HG03439 (cell line): ENCODE measurements at regions not wholly inside any gene's neighbourhood (a gene's known extent, or its start where the extent isn't known, plus 50 kb on each side); places are given as distances from the start of the nearest gene placed in this dataset.
A peak's percentile ranks its signal among the peaks of the same experiment; 100 is the strongest.

Experiments
- ATAC-seq: cut with Tn5 transposase; IDR thresholded peaks from one replicate; pipeline ENCODE4 v1.9.1; 2021; ENCODE audit warnings: mild to moderate bottlenecking, moderate library complexity; ENCODE audit not compliant: unreplicated experiment

DNA sequence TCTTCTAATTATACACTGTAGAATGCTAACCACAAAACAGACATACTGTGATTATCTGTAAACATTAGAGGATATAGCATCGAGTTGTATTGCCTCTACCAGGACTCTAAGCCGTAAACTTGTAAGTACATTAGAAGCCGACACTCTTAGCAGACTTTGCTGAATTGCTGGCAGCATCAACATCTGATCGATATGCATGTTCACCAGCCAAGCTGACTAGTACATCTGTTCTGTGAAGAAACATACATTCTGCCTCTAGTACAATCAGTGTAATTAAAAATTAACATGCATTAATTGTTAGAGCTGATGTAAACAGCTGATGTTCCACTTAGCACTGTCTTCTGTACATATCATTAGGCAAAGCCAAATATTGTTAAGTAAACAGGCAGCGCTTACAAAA is 502.2 kb downstream of the NR4A2 start:
- ATAC-seq: no peak

DNA sequence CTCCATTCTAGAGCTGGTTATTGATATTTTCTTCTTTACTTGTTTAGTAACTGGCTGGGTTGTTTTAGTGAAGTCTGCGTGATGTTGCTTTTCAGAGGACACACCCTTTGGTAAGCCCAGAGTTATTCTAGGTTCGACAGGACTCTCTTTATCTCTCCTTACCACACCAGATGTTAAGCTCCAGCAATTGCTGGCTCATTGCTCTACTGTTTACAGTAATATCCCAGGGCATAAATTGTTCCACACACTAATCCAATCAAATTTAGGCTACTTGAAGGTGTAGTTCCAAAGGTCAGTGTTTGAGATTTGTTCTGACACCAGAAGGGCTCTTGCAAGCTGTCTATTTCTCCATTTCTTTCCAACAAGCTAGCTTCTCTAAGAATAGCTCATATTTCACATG is 506.6 kb downstream of the NR4A2 start:
- ATAC-seq: no peak

DNA sequence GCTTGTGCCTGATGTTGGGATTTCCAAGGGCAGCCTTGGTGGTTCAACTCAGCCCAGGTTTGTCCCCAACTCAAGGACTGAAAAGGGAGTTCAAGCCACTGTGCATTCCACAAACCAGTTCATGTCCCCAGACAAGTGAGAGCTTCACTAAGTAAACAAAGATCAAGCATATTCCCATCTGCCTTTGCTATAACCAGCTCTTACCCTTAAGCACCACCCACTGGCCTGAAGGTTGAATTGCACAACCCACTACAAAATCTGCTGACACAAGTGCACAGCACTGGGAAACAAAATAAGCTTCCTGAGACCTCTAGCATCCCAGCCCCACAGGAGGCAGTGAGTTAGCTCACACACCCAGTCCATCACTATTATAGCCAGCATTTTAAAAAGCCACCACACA is 516.7 kb downstream of the NR4A2 start:
- peak; percentile 92 for ATAC-seq

DNA sequence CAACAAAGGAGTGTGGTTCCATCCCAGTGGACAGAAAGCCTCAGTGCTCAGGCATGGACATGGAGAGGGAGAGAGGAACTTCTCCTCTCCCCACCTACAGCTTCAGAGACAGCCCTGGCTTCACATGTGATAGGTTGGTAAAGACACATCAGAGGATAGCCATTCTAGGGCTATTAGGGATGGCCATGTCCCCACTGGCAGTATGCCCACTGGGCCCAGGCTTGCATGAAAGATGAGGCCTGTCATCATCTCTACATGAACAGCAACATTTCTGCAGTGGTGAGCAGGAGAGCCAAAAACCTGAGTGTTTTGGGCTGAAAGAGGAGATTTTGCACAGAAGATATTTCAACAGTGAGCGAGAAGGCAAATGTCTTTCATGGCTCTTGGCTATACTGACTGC is 517.2 kb downstream of the NR4A2 start:
- no peak for ATAC-seq

DNA sequence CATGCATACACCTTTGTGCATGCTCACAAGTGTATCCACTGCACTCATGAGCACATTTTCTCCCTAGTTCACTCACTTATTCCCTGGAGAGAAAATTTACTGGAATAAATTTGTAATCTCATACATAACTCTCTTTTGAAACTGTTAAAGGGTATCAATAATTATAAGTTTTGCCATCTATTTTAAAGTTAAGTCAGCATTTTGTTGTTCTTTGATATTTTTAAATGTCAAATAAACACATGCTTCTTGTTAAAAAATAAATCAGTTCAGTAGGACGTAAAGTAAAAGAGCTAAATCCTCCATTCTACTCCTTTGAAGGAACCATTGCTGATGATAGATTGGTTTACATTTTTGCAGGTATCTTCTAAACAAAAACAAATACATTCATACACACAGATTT is 522.1 kb downstream of the NR4A2 start:
- no peak for ATAC-seq

DNA sequence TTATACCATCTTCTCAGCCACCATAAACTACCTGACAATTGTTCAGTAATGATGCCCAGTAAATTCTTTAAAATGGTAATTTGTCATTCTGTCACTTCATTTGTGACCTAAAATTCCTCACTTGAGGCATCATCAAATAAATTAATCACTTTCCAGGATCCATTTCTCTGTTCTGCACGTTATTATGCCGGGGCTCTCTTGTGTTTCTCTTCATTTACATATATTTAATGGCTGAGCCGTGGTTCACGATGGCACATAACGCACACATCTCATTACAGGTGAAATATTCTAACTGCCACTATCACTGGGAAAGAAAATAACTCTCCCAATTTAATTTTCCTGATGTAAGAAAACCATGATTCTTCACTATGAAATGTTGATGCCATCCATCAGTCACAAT is 529.6 kb downstream of the NR4A2 start:
- no peak for ATAC-seq

DNA sequence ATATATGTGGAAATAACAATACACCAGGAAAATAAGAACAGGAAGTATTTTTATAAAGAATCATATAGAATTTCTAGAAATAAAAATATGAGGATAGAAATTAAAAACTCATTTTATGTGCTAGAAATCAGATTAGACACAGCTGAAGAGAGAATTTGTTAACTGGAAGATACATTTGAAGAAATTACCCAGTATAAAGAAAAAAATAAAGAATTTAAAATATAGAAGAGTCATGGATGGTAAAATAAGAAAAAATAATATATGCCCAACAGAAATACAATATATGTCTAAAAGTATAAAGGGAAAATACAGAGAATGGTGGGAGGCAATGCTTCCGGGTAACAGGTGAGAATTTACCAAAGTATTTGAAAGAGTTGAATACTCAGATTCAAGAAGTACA is 539.9 kb downstream of the NR4A2 start:
- ATAC-seq: no peak

DNA sequence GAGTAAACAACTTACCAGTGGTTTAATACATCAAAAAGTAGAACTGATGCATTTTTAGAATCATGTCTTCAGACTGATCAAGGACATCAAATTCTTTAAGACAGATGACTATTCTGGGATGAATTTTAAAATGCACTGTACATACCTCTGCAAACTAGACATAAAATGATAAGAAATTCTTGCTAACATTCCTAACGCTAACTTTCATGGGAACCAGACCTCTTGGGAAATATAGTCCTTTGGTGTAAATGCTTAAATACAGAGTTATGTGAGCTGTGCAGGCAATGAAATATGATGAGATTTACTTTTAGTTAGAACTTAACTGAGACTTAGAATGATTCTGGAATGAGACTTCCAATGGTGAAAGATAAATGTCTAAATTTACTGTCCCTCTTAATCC is 562.0 kb downstream of the NR4A2 start:
- ATAC-seq: no peak

DNA sequence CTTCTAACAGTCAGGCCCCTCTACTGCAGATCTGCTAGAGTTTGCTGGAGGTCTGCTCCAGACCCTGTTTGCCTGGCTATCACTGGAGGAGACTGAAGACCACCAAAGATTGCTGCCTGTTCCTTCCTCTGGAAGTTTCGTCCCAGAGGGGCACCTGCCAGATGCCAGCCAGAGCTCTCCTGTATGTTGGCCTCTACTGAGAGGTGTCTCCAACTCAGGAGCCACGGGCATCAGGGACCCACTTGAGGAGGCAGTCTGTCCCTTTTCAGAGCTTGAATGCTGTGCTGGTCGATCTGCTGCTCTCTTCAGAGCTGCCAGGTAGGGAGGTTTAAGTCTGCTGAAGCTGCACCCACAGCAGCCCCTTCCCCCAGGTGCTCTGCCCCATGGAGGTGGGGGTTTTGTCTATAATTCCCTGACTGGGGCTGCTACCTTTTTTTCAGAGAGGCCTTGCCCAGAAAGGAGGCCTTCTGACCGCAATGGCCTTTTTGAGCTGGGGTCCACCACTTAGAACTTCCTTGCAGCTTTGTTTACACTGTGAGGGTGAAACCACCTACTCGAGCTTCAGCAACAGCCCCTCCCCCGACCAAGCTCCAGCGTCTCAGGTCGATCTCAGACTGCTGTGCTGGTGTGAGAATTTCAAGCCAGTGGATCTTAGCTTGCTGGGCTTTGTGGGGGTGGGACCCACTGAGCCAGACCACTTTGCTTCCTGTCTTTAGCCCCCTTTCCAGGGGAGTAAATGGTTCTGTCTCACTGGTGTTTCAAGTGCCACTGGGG is 566.0 kb downstream of the NR4A2 start:
- no peak for ATAC-seq

DNA sequence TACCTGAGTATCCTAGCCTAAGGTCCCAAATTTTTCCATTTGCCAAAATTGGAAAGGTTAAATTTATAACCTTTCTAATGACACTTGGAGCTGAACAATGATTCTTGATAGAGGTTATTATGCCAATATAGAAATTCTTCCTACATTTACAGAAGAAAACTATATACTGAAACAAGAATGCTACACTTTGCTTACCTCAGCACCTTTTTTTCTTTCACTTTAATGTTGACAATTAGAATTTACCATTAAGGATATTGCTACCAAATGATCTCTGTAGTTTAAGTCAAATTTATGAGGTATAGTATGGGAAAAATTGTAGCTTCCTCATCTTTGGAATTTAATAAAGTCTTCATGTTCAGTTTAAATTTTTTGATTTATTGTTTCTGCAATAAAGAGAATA is 577.0 kb downstream of the NR4A2 start:
- ATAC-seq: no peak

DNA sequence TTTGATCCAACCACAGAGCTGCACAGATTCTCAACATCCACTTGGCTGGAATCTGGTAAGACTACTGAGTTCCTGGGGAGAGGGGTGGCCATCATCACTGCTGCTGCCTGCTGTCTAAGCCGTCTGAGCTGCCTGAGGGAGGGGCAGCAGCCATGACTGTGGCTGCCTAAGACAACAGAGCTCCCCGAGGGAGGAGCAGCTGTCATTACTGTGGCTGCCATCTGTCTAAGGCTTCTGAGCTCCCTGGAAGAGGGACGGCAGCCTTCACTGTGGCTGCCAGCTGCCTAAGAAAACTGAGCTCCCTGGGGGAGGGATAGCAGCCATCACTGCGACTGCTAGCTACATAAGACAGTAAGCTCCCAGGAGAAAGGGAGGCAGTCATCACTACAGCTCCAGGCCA is 584.4 kb downstream of the NR4A2 start:
- no peak for ATAC-seq

DNA sequence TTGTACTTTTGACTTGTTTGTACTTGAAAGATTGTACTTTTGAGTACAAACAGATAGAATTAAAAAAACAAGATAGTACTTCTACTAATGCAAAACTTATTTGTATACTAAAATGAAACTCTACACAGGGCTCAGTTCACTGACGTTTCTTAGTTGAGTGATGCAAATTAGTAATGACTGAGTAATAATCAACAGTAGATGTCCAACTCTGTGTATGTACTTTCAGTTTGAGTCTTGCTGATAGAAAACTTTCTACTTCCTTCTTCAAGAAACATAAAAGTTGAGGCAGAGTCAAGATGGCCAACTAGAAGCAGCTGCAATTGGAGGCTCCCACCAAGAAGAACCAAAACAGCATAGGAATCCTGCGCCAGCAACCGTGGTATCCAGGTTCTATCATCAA is 585.0 kb downstream of the NR4A2 start:
- no peak for ATAC-seq

DNA sequence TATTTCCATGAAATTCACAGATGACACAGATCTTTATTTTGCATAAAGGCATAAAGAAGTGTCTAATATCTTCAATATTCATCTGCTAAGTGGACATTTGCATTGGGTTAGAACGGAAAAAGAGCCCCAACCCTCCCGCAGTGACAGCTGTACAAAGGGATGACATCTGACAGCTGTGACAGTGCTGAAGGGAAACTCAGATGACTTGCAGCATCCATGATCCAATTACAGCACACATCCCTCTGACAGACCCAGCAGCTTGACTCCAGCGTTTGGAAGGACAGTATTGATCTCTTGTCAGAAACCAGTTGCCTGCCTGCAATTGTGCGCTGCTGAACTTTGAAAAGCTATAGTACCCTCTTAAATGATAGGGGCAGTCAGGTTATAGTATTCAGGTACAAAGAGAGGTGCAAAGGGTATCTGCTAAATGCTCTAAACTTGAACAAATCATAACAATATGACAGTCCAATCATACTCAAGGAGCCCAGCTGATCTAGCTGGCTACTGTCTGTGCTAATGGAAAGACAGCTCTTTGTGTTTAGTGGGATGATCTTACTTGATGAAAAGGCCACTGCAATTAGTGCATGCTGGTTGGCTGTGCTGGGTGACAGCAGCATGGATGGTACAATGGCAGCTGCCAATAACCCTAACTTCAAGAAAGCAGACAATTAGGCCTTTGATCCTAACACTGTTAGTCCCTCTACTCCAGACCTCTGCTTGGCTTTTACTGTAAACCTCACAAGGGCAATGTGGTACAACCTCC is 599.2 kb downstream of the NR4A2 start:
- ATAC-seq: no peak

DNA sequence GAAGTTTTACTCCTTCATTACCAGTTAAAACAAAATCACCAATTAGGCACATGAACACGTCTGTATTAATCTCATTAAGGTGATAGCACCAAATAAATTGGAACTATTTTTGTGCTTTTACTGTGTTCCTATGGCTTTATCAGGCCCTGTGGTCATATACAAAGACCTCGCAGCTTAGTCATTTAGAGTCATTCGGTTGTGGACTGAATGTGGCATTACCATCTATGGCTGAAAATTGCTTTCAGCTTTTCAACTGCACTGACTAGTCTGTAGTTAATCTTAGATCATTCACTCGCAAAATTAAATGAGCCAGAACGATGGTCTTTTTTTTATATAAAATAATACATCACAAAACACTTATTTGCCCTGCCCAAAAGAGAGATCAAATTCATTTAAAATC is 601.7 kb downstream of the NR4A2 start:
- no peak for ATAC-seq

DNA sequence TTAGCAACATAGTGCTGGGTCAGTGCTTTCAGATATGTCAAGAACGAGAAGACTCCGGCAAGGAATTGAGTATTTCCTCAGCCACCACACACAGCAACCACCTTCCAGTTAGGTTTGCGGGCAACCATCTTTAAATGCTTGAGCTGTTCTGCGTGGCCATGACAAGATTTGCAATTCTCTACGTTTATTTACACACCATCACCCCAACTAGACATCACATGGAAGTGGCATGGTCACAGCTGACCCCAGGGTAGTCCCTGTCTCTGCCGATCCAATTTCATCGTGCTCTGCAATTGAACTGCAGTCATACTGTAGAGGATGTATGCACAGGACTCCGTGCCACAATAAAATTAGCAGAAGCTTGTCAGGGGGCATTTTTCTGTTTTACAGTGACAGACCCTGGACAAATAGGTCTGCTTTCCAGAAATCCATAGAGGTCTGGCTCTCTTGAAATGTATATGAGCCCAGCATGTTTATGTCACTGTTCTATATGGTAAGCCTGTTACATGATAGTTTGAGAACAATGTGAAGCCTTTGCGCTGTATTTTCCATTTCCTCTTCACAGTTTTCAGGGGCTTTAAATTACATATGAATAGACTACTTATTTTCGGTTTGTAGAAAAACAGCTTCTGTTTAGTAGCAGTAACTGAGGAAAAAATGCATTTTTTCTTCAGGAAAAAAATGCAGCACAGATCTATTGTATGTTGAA is 605.2 kb downstream of the NR4A2 start:
- ATAC-seq: no peak

DNA sequence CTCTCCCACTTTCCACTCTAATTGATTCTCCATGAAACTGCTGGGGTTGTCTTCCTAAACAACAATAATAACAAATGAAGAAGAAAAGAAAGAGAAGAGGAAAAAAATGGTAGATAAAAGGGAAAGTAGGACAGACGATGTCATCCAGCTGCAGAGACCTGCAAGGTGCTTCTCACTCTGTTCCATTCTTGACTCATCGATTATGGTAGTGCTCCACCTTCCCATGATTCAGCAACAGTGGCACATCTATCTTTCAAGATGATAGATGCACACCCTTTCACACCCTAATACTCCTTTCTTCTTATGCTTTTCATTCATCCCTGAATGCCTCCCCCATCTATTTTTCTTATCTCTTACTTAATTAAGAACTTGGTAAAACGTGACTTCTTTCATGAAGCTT is 610.2 kb downstream of the NR4A2 start:
- no peak for ATAC-seq

DNA sequence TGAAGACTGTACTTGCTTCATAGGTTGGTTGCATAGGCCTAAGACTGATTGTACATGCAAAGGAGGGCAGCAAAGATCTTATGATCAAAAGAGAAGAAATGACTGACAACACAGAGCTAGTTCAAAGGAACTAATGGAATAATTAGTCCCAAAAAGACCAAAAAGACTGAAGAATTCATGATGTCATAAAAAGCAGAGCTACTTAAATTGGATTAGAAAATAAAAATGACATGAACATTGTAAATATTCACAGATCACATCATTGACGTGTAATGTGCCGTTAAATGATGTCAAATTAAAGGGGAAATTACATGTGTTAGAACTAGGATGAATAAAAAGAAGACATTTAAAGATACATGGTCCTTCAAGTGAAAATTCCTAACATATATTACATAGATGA is 616.8 kb downstream of the NR4A2 start:
- ATAC-seq: no peak

DNA sequence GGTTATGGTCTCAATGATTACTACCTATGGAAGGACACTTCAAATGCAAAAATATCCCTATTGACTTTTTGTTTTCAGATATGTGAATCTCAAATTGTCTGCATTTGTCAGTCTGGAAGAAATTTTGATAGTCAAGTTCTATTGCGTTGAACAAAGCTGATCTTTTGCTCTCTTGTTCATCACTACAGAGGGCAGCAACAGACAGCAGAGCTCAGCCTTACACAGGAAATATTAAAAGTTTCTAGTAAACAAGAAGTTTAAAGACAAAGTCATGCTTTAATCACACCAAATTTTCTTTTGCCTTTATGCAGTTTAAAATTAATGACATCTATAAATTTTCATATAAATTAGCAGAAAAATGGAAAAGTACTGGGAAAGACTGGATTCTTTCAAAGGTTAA is 617.5 kb downstream of the NR4A2 start:
- no peak for ATAC-seq

DNA sequence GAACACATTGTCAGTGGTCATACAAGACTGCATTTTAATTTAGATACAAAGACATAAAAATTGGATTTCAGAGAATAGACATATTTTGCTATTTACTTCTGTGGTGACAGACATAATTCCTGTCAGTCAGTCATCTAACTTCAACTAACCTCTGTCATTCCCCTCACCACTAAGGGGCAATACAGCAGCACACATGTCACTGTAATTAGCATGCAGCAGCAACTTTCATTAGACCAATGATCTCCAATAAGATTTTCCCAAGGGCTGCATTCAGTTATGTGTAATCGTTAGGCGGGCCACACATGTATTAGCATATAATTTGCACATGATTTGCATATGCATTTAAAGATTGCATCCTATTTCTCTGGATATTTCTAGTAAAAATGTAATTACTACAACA is 624.5 kb downstream of the NR4A2 start:
- no peak for ATAC-seq

DNA sequence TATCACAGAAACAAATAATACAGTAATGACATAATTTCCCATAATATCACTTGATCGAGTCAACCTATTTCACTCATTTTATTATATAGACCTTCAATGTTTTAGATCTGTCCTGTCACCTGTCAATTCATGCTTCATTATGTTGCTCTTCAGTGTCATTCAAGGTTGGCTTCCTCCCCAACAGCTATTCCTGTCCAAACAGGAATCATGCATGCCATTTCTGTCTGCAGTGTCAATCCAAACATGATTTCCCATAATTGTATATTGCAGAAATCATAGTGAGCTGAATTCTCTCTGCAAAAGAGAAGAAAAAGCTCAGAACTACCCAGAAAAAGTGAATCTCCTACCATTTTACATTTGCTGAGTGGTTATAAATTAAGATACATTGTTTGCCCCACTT is 628.6 kb downstream of the NR4A2 start:
- no peak for ATAC-seq

DNA sequence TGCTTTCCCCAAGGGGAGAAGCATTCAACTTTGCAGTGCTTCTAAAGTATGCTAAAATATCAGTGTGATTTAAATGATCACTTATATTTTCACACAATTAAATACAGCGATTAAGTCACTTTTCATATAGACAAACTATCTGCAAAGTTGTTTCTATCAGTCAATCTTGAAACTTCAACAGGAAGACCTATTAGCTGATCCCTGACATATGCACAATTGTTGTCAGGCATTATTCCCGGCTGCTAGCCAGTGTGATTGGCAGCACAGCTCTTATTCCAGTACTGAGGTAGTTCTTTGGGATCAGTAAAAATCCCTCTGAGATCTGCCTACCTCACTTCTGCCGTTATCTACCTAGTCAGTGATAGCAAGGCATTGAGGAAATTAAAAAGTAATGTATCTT is 629.5 kb downstream of the NR4A2 start:
- no peak for ATAC-seq

DNA sequence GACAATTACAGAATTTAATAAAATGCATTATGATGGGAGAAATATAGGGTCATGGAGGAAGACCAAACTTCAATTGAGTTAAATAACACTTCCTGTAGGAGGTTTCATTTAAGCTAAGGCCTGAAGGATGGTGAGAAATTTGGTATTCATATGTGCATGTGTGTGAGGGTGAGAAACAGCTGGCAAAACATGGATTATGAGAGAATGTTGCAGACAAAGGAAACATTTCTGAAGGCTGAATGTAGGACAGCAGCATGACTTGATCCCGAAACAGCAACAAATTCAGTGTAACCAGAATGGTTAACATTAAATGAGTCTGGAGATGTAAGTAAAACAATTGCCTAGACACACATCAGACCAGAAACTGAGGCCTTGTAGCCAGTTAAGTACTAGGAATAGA is 630.8 kb downstream of the NR4A2 start:
- no peak for ATAC-seq
